ENCODE measurements at regions not wholly inside any gene's neighbourhood (a gene's known extent, or its start where the extent isn't known, plus 50 kb on each side); places are given as distances from the start of the nearest gene placed in this dataset. TPM values are rescaled to one million over a fixed set of nuclear protein-coding genes. Genes with fewer than 3 reads are reported as not detected.

Small RNA genes lying in the stretch of these regions (small RNA-seq; reads per million reads assigned to genes)
- not detected for gene RN7SL484P
